C1 segment of cervical spinal cord (tissue), 14 donors: ENCODE measurements at regions not wholly inside any gene's neighbourhood (a gene's known extent, or its start where the extent isn't known, plus 50 kb on each side); places are given as distances from the start of the nearest gene placed in this dataset.

Experiments
- DNase-seq, 14 donors: peaks; one replicate each; lab custom pipeline; 2025; lab: John Stamatoyannopoulos, UW

DNA sequence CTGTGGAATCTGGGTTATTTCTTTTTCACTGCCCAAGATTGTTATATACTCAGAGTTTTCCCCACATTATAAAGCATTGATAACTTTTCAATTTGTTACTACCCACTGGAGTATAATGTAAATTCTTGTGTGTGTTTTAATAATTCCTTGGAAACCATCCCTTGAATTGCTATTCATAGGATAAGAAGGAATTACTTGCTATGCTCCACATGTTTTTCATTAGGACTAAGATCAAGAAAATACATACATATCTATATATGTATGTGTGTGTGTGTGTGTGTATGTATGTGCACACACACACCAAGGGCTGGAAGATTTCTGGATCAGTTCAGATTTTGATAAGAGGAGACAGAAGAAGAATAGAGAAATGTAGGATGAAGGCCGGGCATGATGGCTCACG lies 206.4 kb upstream of the JADE1 start:
- DNase-seq, result no peak

- DNase-seq, result peak in 7 of 14 donors; percentile 1 to 63 (median 15)
Measured at GRCh38 chr4:128601991-128602695, 207.4 kb upstream of the JADE1 start.

DNA sequence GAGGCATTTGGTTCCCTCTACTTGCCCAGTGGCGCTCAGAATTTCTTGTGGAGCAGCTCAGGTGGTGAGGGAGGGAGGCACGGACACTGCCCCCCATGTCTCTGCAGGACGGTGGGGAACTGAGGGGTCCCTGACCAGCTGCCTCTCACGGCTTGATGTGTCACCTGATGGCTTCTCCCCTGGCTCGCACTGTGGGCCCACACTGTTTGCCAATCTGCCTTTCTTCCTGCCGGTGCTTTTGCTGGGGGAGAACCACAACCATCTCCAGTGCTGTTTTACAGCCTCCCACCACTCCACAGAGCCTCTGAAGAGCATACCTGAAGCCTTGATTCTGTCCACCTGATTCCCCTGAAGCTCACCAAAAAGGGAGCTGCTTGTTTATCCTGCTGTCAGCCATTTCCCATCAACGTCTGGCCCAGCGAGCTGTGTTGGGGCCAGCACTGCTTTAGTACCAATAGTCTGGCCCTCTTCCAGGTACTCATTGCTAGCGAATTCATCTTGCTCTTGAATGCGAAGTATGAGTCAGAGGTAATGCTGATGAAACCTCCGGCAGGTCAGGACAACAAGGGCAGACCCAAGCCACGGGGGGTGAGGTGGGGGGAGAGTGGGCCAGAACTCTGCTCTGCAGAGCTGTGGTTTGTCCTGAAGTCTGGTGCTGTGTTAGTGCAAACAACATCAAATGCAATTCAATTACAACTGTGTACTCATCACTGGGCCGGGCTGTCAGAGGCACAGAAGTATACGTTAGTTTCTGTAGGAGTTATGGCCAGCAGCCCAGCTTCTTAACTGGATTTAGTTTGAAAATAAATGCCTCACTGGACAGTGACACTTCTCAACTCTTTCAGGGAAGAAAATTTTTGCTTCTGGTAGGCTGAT lies 208.3 kb upstream of the JADE1 start:
- peak in 10 of 14 donors; percentile 8 to 67 (median 27) for DNase-seq

DNA sequence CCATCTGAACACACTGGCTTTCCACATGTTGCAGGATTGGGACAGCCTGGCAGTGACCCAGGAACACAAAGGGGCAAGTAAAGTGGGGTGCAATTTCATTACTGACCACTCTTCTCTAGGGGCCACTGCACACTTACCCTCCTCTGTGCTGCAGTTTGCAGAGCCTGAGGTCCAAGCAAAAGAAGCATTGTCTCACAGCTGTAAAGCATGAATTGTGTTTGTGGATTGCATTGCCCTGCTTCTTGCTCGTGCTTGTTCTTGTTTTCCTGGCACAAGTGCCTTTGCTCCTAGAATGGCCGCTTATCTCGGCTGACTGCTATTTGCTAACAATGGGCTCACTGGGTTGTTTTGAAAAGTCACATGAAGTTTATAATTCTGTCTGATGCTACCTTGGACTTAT lies 209.1 kb upstream of the JADE1 start:
- peak in 11 of 14 donors; percentile 9 to 60 (median 37) for DNase-seq

DNA sequence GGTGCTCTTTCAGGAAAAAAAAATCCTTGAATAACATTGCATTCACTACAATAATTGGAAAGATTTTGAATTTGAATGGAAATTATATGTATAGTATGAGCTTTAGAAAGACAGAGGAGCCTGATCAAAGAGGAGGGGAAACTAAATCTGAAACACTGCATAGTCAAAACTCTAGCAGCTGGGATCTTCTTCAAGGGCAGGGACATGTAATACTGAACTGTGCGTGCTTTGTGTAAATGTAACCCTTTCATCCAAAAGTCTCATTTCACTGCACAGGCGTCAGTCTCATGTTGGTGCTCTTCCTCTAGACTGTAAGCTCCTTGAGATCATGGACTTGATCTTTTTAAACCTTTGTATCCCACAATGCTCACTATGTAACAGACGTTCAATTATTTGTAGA lies 212.0 kb upstream of the JADE1 start:
- no peak for DNase-seq

- DNase-seq, result no peak
Measured at GRCh38 chr4:128596853-128597252, 212.6 kb upstream of the JADE1 start.

DNA sequence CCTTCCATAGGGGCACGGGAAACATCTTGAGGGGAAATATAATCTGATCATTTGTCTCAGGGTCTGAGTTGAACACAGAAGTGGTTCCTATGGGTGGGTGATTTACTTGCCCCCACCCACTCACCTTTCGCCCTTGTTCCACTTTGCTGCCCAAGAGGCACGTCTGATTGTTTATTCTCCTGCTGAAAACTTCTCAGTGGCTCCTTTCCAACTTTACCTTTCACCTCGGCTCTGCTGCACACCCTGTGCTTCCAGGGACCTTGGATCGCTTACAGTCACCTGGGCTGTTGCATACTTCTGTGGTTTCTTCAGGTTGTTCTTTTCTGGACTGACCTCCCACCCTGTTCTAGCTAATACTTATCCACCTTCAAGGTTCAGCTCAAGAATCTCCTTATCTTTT lies 213.4 kb upstream of the JADE1 start:
- no peak for DNase-seq

- no peak for DNase-seq
Measured at GRCh38 chr4:128591482-128591881, 218.0 kb upstream of the JADE1 start.

DNA sequence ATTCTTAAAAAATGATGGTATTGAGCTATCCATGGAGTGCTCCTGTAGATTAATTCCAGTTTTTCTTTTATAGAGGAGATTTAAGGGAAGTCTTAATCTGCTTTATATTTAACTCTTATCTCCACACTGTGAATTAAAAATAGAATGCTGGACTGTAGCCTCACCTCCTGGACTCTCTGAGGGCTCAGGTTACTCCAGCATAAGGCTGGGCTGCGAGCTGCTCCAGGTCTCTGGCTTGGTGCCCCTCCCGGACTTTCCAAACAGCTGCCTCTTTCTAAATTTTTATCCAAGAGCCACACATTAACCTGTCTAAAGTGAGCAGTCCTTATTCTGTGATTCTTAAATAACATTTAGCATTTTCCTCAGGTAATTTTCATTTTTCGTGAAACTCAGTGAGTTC lies 218.7 kb upstream of the JADE1 start:
- no peak for DNase-seq

DNA sequence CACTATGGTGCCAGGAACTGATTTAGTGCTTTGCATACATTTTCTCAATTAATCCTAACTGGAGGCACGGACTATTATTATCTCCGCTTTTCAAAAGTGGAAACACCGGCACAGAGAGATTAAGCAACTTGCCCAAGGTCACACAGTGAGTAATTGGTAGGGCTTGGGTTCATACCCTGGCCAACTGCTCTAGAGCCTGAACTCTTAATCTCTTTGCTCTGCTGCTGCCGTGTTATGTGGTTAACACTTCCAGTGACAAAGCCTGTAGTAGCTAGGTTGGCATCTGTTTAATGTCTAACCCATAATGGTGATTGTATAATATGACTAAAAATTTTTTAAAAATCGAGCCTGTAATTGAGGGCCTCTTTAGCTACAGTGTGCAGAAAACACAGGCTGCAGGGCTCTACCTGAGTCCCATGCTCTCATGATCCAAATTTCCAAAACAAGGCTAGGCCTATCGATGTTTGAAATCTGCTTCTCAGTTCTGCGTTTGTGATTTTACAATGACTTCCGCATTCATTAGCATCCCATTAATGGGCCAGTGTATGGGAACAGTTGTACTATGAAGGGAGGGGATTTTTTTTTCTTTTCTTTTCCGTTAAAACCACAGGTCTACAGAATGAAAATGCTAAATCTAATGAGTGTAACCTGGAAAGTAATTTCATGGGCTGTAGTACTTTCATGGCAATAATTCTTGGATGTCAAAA lies 219.3 kb upstream of the JADE1 start:
- no peak for DNase-seq

DNA sequence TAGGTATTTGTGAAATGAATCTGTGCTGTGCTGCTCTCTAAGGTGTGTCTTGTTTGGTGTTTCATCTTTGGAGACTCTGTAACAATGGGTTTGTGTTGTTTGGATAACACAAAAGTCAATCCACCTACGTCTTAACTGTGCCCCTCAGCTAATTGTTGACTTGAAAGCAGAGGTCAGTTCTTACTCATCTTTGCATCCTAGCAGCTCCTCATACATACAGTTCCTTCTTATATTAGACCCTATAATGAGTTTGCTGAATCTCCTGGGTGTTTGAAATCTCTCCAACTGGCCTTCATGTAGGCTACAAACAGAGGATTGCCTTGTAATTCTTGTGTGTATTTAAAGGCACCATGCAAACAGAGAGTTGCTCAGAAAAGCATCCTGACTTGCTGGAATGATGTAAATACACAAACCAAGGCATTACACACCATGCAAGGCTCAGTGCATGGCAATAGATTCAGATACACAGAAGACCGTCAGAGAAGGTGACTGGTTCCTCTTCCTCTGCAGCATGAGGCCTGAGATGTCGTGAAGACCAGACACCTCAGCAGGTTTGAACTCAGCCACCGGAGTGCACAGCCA lies 220.0 kb upstream of the JADE1 start:
- DNase-seq, result no peak

DNA sequence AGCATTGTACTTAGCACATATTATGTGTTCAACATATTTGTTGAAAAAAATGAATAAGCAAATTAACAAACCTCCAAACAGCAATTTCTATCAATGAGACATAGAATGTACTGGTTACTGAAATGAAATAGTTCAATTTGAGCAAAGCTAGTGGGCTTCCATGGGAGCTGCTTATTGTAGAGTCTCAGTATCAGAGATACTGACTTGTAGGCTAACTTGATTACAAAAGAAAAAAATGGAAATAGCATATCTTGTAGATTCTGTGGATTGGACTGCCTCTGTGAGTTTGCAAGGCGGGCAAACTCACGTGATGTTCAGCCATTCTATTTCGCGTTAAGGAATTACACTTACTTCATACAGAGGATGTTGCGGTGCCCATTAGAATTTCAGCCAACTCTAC lies 222.1 kb upstream of the JADE1 start:
- no peak for DNase-seq

- DNase-seq, result no peak
Measured at GRCh38 chr4:128583753-128584712, 225.5 kb upstream of the JADE1 start.

DNA sequence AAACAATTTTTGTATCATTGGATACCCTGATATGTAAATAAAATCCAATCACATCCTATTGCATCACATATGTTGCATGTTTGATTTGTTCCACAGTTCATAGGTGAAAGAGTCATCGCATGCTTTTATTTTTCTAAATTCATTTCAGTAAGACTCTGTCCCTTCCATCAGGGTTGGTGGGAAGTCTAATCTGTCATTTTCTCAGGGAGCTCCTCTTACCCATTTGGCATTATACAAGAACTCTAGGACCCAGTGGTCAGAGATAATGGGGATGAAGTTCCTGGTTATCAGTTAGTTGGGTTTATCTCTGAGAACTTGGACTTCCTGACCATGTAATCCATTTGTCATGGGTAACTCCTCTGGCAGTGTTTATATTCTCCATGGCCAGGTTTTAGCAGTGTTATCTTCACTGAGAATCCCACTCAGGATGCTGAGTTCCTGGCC lies 227.1 kb upstream of the JADE1 start:
- DNase-seq, result no peak

GRCh38 chr4:128579154-128579853 lies 230.2 kb upstream of the JADE1 start:
- DNase-seq, result no peak

GRCh38 chr4:128574706-128575105 lies 234.8 kb upstream of the JADE1 start:
- peak in 11 of 14 donors; percentile 1 to 72 (median 42) for DNase-seq

GRCh38 chr4:128573781-128574508 lies 235.6 kb upstream of the JADE1 start:
- DNase-seq, result no peak

GRCh38 chr4:128572778-128573241 lies 236.7 kb upstream of the JADE1 start:
- DNase-seq, result no peak

DNA sequence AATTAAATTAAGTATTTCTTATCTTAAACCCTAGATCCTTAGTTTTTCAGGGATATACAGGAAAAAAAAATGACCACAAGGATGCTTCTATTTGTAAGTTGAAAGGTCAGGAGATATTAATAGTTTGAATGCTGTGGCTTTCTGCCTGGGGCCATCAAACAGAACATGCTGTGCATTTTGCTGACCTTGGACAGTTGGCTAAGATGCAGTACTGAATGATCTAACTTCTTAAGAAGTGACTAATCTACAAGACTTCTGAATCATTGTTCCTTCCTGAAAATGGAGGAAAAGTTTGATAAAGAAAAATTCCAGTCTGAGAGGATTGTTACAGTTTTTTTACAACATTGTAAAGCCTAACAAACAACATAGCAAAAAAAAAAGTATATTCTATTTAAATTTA lies 237.8 kb upstream of the JADE1 start:
- DNase-seq, result no peak
